ENCODE measurements at regions not wholly inside any gene's neighbourhood (a gene's known extent, or its start where the extent isn't known, plus 50 kb on each side); places are given as distances from the start of the nearest gene placed in this dataset.
A peak's percentile ranks its signal among the peaks of the same experiment; 100 is the strongest.

DNA sequence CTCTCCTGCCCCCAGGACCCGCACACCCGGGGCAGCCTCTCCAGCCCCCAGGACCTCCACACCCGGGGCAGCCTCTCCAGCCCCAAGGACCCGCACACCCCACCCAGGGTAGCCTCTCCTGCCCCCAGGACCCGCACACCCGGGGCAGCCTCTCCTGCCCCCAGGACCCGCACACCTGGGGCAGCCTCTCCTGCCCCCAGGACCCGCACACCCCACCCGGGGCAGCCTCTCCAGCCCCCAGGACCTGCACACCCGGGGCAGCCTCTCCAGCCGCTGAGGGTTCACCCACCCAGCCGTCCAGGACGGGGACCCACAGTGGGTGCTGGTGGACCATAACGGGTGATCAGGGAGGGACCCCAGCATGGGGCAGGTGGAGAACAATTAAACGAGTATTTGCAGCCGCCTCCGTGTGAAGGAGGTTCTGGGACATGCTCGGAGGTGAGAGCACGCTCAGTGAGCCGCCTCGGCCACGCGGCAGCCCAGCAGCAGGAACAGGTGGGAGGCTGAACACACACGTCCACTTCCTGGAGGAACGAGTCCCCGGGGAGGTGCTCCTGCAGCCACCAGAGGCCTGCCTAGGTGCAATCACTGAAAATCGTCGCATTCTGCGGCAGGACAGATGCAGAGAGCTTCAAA is 107.9 kb downstream of the PDGFA start:
- TF ChIP-seq, protein P1, sequence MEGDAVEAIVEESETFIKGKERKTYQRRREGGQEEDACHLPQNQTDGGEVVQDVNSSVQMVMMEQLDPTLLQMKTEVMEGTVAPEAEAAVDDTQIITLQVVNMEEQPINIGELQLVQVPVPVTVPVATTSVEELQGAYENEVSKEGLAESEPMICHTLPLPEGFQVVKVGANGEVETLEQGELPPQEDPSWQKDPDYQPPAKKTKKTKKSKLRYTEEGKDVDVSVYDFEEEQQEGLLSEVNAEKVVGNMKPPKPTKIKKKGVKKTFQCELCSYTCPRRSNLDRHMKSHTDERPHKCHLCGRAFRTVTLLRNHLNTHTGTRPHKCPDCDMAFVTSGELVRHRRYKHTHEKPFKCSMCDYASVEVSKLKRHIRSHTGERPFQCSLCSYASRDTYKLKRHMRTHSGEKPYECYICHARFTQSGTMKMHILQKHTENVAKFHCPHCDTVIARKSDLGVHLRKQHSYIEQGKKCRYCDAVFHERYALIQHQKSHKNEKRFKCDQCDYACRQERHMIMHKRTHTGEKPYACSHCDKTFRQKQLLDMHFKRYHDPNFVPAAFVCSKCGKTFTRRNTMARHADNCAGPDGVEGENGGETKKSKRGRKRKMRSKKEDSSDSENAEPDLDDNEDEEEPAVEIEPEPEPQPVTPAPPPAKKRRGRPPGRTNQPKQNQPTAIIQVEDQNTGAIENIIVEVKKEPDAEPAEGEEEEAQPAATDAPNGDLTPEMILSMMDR (IDR thresholded peaks at IDR 0.05) = no peak
- no peak for TF ChIP-seq EP300 (IDR thresholded peaks at IDR 0.05)
- TF ChIP-seq POLR2A (IDR thresholded peaks at IDR 0.05) = no peak
- DNase-seq = peak in 1 of 5 donors; percentile 13

GRCh38 chr7:412313-412710 is 107.3 kb downstream of the PDGFA start:
- peak in 1 of 5 donors; percentile 12 for DNase-seq
- TF ChIP-seq EP300 (IDR thresholded peaks at IDR 0.05) (no peak), POLR2A (IDR thresholded peaks at IDR 0.05) (no peak)
- TF ChIP-seq, protein P1 (IDR thresholded peaks at IDR 0.05) = no peak
- no peak overlapping the region for H3K27ac ChIP-seq
- 95 to 96% (median 95%) methylated on average over 13 of the region's 13 CpGs for WGBS, 3 donors
- intact Hi-C loops (cut with DNase I) = no loop called here
- no peaks in the 10 kb centered on the region for H3K9me3 ChIP-seq
- H3K4me1 ChIP-seq (ENCODE audit: insufficient read depth) = no peaks in the 10 kb centered on the region
- H3K4me3 ChIP-seq = no peak overlapping the region
- H3K36me3 ChIP-seq = no peaks in the 10 kb centered on the region
- H3K27me3 ChIP-seq = no peaks in the 10 kb centered on the region

More for the DNA sequence above, 107.9 kb downstream of the PDGFA start:
- WGBS, 3 donors = 68 to 71% (median 70%) methylated on average over 19 to 29 of the region's 29 CpGs
- H3K4me1 ChIP-seq (ENCODE audit: insufficient read depth) = no peaks in the 10 kb centered on the region
- H3K9me3 ChIP-seq = no peaks in the 10 kb centered on the region
- intact Hi-C loops (cut with DNase I) = no loop called here
- no peaks in the 10 kb centered on the region for H3K27me3 ChIP-seq
- H3K36me3 ChIP-seq = no peaks in the 10 kb centered on the region
- no peak overlapping the region for H3K27ac ChIP-seq
- no peak overlapping the region for H3K4me3 ChIP-seq

DNA sequence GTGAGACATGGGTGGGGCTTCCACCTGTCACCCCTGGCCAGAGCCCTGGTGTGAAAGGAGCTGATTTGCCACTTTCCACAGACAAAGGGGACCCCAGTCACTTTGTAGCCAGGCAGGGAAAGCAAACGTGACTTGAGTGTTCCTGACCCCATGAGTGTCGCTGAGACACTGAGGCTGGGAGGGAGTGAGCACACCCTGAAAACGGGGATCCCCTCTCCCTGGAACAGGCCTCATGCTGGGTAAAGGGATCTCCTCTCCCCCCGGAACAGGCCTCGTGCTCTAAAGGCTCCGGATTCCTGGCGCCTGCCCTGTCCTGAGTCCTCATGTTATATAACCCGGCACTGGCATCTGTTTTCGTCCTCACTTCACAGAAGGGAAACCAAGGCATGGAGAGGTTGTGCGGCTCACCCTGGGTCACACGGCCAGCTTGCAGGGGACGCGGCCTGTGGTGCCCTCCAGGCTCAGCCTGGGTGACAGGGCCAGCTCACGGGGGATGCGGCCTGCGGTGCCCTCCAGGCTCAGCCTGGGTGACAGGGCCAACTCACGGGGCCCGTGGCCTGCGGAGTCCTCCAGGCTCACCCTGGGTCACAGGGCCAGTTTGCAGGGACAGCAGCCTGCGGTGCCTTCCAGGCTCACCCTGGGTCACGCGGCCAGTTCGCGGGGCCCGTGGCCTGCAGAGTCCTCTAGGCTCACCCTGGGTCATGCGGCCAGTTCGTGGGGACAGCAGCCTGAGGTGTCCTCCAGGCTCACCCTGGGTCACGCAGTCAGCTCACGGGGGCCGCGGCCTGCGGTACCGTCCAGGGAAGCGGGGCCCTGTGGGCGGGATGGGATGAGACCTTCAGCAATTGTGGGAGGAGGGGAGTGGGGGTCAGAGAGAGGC is 104.7 kb downstream of the PDGFA start:
- WGBS, 3 donors = 89 to 91% (median 89%) methylated on average over 29 to 35 of the region's 35 CpGs
- intact Hi-C loops (cut with DNase I) = no loop called here
- Histone ChIP-seq H3K9me3 (no peaks in the 10 kb centered on the region), H3K36me3 (no peaks in the 10 kb centered on the region), H3K27ac (no peak overlapping the region), H3K4me1 (ENCODE audit: insufficient read depth) (no peaks in the 10 kb centered on the region), H3K27me3 (no peaks in the 10 kb centered on the region), H3K4me3 (no peak overlapping the region)
- peak in 2 of 5 donors; percentile 12 to 18 for DNase-seq
- no peak for TF ChIP-seq EP300 (IDR thresholded peaks at IDR 0.05)
- no peak for TF ChIP-seq POLR2A (IDR thresholded peaks at IDR 0.05)
- TF ChIP-seq, protein P1 (IDR thresholded peaks at IDR 0.05) = no peak

DNA sequence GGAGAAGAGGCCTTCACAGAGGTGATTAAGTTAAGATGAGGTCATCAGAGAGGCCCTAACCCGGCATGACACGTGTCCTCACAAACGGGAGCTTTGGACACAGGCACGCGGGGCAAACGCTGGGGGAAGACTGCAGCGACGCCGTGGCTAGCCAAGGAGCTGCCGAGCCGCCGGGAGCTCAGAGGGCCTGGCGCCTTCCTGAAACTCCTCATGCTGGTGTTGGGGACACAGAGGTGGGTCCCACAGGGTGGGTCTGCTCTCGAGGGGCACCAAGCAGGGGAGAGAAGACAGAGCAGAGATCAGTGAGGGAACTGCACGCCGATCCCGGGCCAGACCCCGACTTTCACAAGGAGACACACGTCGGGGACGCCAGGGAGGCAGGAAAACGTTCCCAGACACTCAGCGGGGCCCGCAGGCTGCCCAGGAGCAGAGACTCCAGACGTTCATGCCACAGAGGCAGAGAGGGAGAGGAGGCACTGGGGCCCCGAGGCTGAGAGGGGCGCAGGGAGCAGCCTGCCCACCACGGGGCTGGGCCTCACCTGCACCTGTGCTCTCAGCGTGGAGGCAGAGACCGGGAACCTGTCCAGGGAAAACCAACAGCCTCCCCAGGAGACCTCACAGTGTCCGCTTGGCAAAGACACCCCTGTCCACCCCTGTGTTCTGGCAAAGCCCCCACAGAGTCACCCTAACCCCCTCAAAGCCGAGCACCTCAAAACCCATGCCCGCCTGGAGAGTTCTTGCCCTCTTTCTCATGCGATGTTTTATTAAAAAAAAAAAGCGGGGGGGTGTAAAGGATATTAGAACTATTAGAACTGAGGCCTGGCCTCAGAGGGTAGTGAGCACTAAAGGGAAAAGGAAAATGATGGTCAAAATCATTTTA is 103.8 kb downstream of the PDGFA start:
- DNase-seq = peak in 1 of 5 donors; percentile 15
- H3K9me3 ChIP-seq = no peaks in the 10 kb centered on the region
- H3K36me3 ChIP-seq = no peaks in the 10 kb centered on the region
- no peaks in the 10 kb centered on the region for H3K4me1 ChIP-seq (ENCODE audit: insufficient read depth)
- intact Hi-C loops (cut with DNase I) = no loop called here
- H3K4me3 ChIP-seq = no peak overlapping the region
- H3K27me3 ChIP-seq = no peaks in the 10 kb centered on the region
- 85 to 86% (median 85%) methylated on average over 35 of the region's 35 CpGs for WGBS, 3 donors
- no peak for TF ChIP-seq POLR2A (IDR thresholded peaks at IDR 0.05)
- no peak for TF ChIP-seq EP300 (IDR thresholded peaks at IDR 0.05)
- TF ChIP-seq, protein P1 (IDR thresholded peaks at IDR 0.05) = no peak
- H3K27ac ChIP-seq = no peak overlapping the region
